ENCODE measurements at regions not wholly inside any gene's neighbourhood (a gene's known extent, or its start where the extent isn't known, plus 50 kb on each side); places are given as distances from the start of the nearest gene placed in this dataset.

- TF ChIP-seq CBX3 (IDR thresholded peaks at IDR 0.05; ENCODE audit: low read depth) (no peak), ATF3 (IDR thresholded peaks at IDR 0.05) (no peak), EZH2phosphoT487 (IDR thresholded peaks at IDR 0.05; ENCODE audit: borderline replicate concordance) (no peak), CTCF (IDR thresholded peaks at IDR 0.05 in 2 of 3, conservative IDR thresholded peaks at IDR 0.05 in 1 of 3; ENCODE audit: borderline replicate concordance in 1 of 3, insufficient read depth in 1 of 3, low read depth in 2 of 3, low read length in 2 of 3) (no peak), TCF7L2 (IDR thresholded peaks at IDR 0.05; ENCODE audit: borderline replicate concordance, extremely low read depth, insufficient read depth, insufficient read length) (no peak), YY1 (IDR thresholded peaks at IDR 0.05; ENCODE audit: extremely low read depth, insufficient replicate concordance, low read depth, low read length) (no peak), EGR1 (IDR thresholded peaks at IDR 0.05; ENCODE audit: low read depth) (no peak), FOSL1 (IDR thresholded peaks at IDR 0.05; ENCODE audit: low read depth) (no peak), CEBPB (IDR thresholded peaks at IDR 0.05; ENCODE audit: low read depth) (no peak)
Observed at GRCh38 chr2:396903-397302, 109.0 kb upstream of the ALKAL2 start (continued).

- ATAC-seq (no peak), DNase-seq (ENCODE audit: low read depth, low spot score) (no peak)
- H3K9me2 ChIP-seq (ENCODE audit: insufficient read depth) = no peaks in the 10 kb centered on the region
- no peak overlapping the region for H3K27ac ChIP-seq (ENCODE audit: low read depth, low read length)
- POLR2A ChIA-PET = no interaction called here
- CTCF ChIA-PET = no interaction called here
- no peaks in the 10 kb centered on the region for H4K20me1 ChIP-seq (ENCODE audit: insufficient read depth)
- H3K27me3 ChIP-seq (ENCODE audit: insufficient read depth, low read length) = no peaks in the 10 kb centered on the region
- no peak overlapping the region for H3K4me3 ChIP-seq (replicated peaks in 1 of 2; ENCODE audit: low read depth in 1 of 2, low read length in 2 of 2)
- no peak overlapping the region for H3K9ac ChIP-seq (ENCODE audit: low read length)
- intact Hi-C loops (cut with micrococcal nuclease) = no loop called here
- H3K36me3 ChIP-seq (ENCODE audit: control insufficient read depth in 1 of 2, insufficient read depth in 2 of 2, low read length in 2 of 2) = no peaks in the 10 kb centered on the region
- RAD21 ChIA-PET (ENCODE audit: low non-redundant PET in 1 of 2, low total read pairs in 2 of 2, uncharacterized antibody in 2 of 2, unreplicated experiment in 2 of 2) = no interaction called here
- no peak overlapping the region for H2AFZ ChIP-seq (ENCODE audit: low read depth, low read length, poor library complexity, severe bottlenecking)
- BruUV-seq (replicated peaks) = no TSS peak
- no peaks in the 10 kb centered on the region for H3K79me2 ChIP-seq (ENCODE audit: insufficient read depth, low read length)
- no peak overlapping the region for H3K4me2 ChIP-seq (ENCODE audit: low read length)
- peaks cover 0 to 7% of the 10 kb centered on the region in 2 experiments; a peak in 2 of 4 replicates for H3K4me1 ChIP-seq (ENCODE audit: control insufficient read depth in 1 of 2, insufficient read depth in 2 of 2, low read length in 2 of 2)
- H3K9me3 ChIP-seq (ENCODE audit: control insufficient read depth in 1 of 2, insufficient read depth in 1 of 2, low read depth in 1 of 2, low read length in 2 of 2) = no peaks in the 10 kb centered on the region
- no peak for TF ChIP-seq YY1 (IDR thresholded peaks at IDR 0.05; ENCODE audit: extremely low read depth, insufficient replicate concordance, low read depth, low read length)
- no peak for TF ChIP-seq EZH2 (IDR thresholded peaks at IDR 0.05)
- no peak for TF ChIP-seq EZH2phosphoT487 (IDR thresholded peaks at IDR 0.05; ENCODE audit: borderline replicate concordance)
- no peak for TF ChIP-seq MAX (IDR thresholded peaks at IDR 0.05)
- no peak for TF ChIP-seq ATF3 (IDR thresholded peaks at IDR 0.05)
- no peak for TF ChIP-seq ZBTB33 (IDR thresholded peaks at IDR 0.05; ENCODE audit: extremely low read depth, insufficient replicate concordance, low read length)
- TF ChIP-seq ZNF274 (IDR thresholded peaks at IDR 0.05; ENCODE audit: low read depth, low read length) = no peak
- no peak for TF ChIP-seq CBX3 (IDR thresholded peaks at IDR 0.05; ENCODE audit: low read depth)
- TF ChIP-seq POLR2AphosphoS5 (IDR thresholded peaks at IDR 0.05; ENCODE audit: low read depth, low read length) = no peak
- TF ChIP-seq JUND (IDR thresholded peaks at IDR 0.05) = no peak
- no peak for TF ChIP-seq REST (IDR thresholded peaks at IDR 0.05; ENCODE audit: low read depth)
- TF ChIP-seq POLR2A (IDR thresholded peaks at IDR 0.05; ENCODE audit: borderline replicate concordance, extremely low read depth, insufficient read depth, insufficient read length) = no peak
- TF ChIP-seq FOSL1 (IDR thresholded peaks at IDR 0.05; ENCODE audit: low read depth) = no peak
Observed at GRCh38 chr2:395886-396285, 108.0 kb upstream of the ALKAL2 start.

Data from HCT116 (cell line).